Common myeloid progenitor, CD34-positive (primary cell): ENCODE measurements at regions not wholly inside any gene's neighbourhood (a gene's known extent, or its start where the extent isn't known, plus 50 kb on each side); places are given as distances from the start of the nearest gene placed in this dataset.
"Not testable (repeated sequence)": the region's sequence is repeated elsewhere in the genome, so short reads cannot be mapped to it uniquely, and the experiment has no call there.

ENCODE experiments used
- CTCF ChIA-PET: fragments of 350-600 bp; sonication (Branson Sonifier 250); formaldehyde crosslinking; loops from one replicate; lab custom pipeline; 2021; ENCODE audit warnings: antibody characterized with exemption; lab: Charles Lee
- POLR2A ChIA-PET: fragments of 350-600 bp; sonication (Branson Sonifier 250); formaldehyde crosslinking; loops from one replicate; lab custom pipeline; 2021; ENCODE audit warnings: antibody characterized with exemption; lab: Charles Lee
- DNase-seq, 3 donors: peaks; one replicate each; pipeline versions ENCODE4 v3.0.0 to v3.0.0-alpha.2; 2013
- H3K27ac ChIP-seq, 2 experiments: 1 replicate in 1 of 2; 2 replicates in 1 of 2; pipeline ENCODE4 v1.7.0; 2013; ENCODE audit warnings: inconsistent platforms in 2 of 2, low read length in 2 of 2, mild to moderate bottlenecking in 2 of 2, low read depth in 1 of 2, moderate library complexity in 1 of 2; ENCODE audit not compliant: severe bottlenecking in 2 of 2, insufficient read depth in 1 of 2, poor library complexity in 1 of 2
- H3K27me3 ChIP-seq, 5 experiments: replicated peaks in 2 of 5; 1 replicate in 3 of 5; 2 replicates in 2 of 5; pipeline versions ENCODE4 v1.6.1 to v1.7.0; 2013; ENCODE audit warnings: low read length in 4 of 5, mild to moderate bottlenecking in 2 of 5, moderate library complexity in 2 of 5, inconsistent platforms in 1 of 5; ENCODE audit not compliant: insufficient read depth in 5 of 5, control insufficient read depth in 4 of 5
- H3K36me3 ChIP-seq, 4 experiments: 1 replicate in 2 of 4; 2 replicates in 2 of 4; pipeline versions ENCODE4 v1.6.1 to v1.7.0; 2013; ENCODE audit warnings: low read length in 3 of 4, control low read depth in 1 of 4, mild to moderate bottlenecking in 1 of 4; ENCODE audit not compliant: control insufficient read depth in 4 of 4, insufficient read depth in 4 of 4
- H3K4me1 ChIP-seq, 4 experiments: 1 replicate in 3 of 4; 2 replicates in 1 of 4; pipeline versions ENCODE4 v1.6.1 to v1.7.1; 2013; ENCODE audit warnings: low read length in 3 of 4, mild to moderate bottlenecking in 3 of 4, control low read depth in 1 of 4, inconsistent platforms in 1 of 4, moderate library complexity in 1 of 4; ENCODE audit not compliant: control insufficient read depth in 4 of 4, insufficient read depth in 4 of 4; ENCODE audit errors: control extremely low read depth in 1 of 4
- H3K4me3 ChIP-seq, 7 experiments: 1 replicate in 4 of 7; 2 replicates in 3 of 7; pipeline versions ENCODE4 v1.5.1 to v1.7.0; 2013; ENCODE audit warnings: mild to moderate bottlenecking in 7 of 7, low read length in 6 of 7, moderate library complexity in 6 of 7, inconsistent platforms in 2 of 7, low read depth in 2 of 7, control low read depth in 1 of 7; ENCODE audit not compliant: insufficient read depth in 4 of 7, control insufficient read depth in 1 of 7; ENCODE audit errors: extremely low read depth in 1 of 7
- H3K9me3 ChIP-seq, 5 experiments: 1 replicate in 4 of 5; 2 replicates in 1 of 5; pipeline versions ENCODE4 v1.6.1 to v1.7.1; 2013; ENCODE audit warnings: low read length in 4 of 5, mild to moderate bottlenecking in 2 of 5, inconsistent platforms in 1 of 5, low read depth in 1 of 5, moderate library complexity in 1 of 5; ENCODE audit not compliant: control insufficient read depth in 4 of 5, insufficient read depth in 2 of 5; ENCODE audit errors: control extremely low read depth in 1 of 5
- WGBS: methylation state at CpG from one replicate; pipeline ENCODE4 v1.1.5; 2013; ENCODE audit not compliant: insufficient coverage; 5-methylcytosine and 5-hydroxymethylcytosine counted together

DNA sequence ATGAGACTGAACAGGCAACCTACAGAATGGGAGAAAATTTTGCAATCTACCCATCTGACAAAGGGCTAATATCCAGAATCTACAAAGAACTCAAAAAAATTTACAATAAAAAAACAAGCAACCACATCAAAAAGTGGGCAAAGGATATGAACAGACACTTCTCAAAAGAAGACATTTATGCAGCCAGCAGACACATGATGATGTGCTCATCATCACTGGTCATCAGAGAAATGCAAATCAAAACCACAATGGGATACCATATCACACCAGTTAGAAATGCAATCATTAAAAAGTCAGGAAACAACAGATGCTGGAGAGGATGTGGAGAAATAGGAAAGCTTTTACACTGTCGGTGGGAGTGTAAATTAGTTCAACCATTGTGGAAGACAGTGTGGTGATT, 51.7 kb upstream of the PAXBP1 start:
- WGBS = no CpG with 5 or more reads among the region's 1 CpG
- POLR2A ChIA-PET = not testable (repeated sequence)

DNA sequence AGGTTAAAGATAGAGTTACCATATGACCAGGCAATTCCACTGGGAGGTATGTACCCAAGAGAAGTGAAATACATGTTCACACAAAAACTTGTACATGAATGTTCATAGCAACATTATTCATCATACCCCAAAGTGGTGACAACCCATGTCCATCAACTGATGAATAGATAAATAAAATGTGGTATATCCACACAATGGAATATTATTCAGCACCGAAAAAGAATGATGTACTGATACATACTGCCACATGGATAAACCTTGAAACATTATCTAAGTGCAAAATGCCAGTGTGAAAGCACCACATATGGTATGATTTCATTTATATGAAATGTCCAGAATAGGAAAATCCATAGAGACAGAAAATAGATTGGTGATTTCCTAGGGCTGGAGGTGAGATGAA, 53.4 kb upstream of the PAXBP1 start:
- no peaks in the 10 kb centered on the region for H3K36me3 ChIP-seq
- no peaks in the 10 kb centered on the region for H3K27me3 ChIP-seq
- no peak for DNase-seq
- CTCF ChIA-PET = interaction anchor here (0.8 to 3.4 kb wide), 10 partner anchors 10 to 300 kb away, joined by 3 to 16 read pairs (median 3); no protein-coding TSS in a partner anchor
- H3K9me3 ChIP-seq = peaks cover 0 to 2% (median 0%) of the 10 kb centered on the region in 5 experiments
- no peak overlapping the region for H3K4me3 ChIP-seq
- WGBS = no CpG with 5 or more reads among the region's 1 CpG
- H3K4me1 ChIP-seq = peaks cover 0 to 6% (median under 1%) of the 10 kb centered on the region in 4 experiments
- no peak overlapping the region for H3K27ac ChIP-seq
- POLR2A ChIA-PET = no interaction called here

More for the DNA sequence above, 51.7 kb upstream of the PAXBP1 start:
- H3K9me3 ChIP-seq, H3K27ac ChIP-seq, DNase-seq, CTCF ChIA-PET, H3K4me1 ChIP-seq, H3K4me3 ChIP-seq, H3K36me3 ChIP-seq, H3K27me3 ChIP-seq: not testable (repeated sequence)

DNA sequence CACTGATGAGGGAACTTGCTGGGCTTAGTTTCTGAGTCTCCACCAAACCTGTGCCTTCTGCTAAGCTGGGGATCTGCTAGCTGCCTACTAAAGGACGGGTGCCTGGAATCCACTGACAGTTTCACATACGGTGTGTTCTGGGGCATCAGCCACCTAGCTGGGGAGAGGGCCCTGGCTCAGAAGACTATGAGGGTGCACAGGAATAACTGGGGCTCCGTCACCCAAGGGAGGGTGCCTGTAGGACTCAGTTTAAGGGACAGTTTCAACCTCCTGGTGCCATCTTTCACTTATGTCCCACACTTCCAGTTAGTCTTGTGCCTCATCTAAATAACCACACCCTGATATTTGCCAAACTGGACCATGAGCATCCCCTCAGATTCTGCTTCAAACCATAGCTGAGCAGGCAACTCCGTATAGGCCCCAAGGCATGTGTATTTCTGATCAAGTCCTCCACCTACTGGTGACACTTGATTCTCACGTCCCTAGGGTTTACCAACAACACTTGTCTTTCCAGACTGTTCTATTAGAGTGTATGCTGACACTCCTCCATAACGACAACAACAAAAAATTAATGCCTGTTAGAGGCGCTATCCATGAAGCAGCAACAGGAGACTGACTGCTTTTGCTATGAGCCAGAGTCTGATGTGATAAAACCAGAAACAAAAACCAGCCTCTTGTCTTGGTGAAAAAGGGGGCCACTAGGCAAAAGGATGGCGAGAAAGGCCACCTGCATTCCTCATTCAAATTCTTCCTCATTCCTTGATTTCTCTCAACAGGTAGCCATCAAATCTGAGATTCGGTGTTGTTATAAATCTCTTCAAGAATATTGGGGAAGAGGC, 55.0 kb upstream of the PAXBP1 start:
- WGBS = 70% methylated on average over 8 of the region's 9 CpGs
- H3K36me3 ChIP-seq = no peaks in the 10 kb centered on the region
- peaks cover 0 to 2% (median 0%) of the 10 kb centered on the region in 5 experiments for H3K9me3 ChIP-seq
- ChIA-PET POLR2A (no interaction called here), CTCF (interaction anchor here (0.5 to 3.4 kb wide), 25 partner anchors 9 to 371 kb away, joined by 3 to 16 read pairs (median 3); partner anchors contain the start of gene PAXBP1)
- H3K4me3 ChIP-seq = no peak overlapping the region
- H3K27ac ChIP-seq = no peak overlapping the region
- peaks cover 0 to 6% (median under 1%) of the 10 kb centered on the region in 4 experiments for H3K4me1 ChIP-seq
- DNase-seq = peak; percentile 63 to 77 (median 75)
- H3K27me3 ChIP-seq = no peaks in the 10 kb centered on the region

DNA sequence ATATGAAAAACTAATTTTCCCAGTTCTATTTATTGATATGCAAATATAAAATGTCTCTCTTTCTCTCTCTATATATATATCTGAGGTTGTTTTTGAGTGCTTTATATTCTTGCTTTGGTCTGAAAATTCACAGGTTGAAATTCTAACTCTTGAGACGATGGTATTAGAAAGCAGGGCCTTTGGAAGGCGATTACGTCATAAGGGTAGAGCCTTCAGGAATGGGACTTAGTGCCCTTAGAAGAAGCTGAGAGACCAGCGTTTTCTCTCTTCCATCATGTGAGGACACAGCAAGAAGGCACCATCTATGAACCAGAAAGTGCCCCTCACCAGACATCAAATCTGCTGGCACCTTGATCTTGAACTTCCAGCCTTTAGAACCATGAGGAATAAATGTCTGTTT, 57.4 kb upstream of the PAXBP1 start:
- H3K9me3 ChIP-seq = peaks cover 0 to 2% (median 0%) of the 10 kb centered on the region in 5 experiments
- ChIA-PET POLR2A (no interaction called here), CTCF (no interaction called here)
- H3K36me3 ChIP-seq = no peaks in the 10 kb centered on the region
- H3K4me3 ChIP-seq = no peak overlapping the region
- 75% methylated on average over 4 of the region's 4 CpGs for WGBS
- DNase-seq = no peak
- no peak overlapping the region for H3K27ac ChIP-seq
- peaks cover 0 to 7% (median under 1%) of the 10 kb centered on the region in 4 experiments for H3K4me1 ChIP-seq
- H3K27me3 ChIP-seq = no peaks in the 10 kb centered on the region

DNA sequence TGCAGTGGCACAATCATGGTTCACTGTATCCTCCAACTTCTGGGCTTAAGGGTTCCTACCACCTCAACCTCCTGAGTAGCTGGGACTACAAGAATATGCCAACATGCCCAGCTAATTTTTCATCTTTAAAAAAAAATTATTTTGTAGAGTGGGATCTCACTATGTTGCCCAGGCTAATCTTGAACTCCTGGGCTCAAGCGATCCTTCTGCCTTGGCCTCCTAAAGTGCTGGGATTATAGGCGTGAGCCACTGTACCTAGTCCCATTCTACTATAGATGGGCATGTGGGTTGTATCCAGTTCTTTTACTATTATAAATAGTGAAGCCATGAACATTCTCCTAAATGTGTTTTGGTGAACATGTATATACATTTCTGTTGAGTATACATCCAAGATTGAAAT, 57.9 kb upstream of the PAXBP1 start:
- 100% methylated on average over 1 of the region's 2 CpGs for WGBS
- H3K9me3 ChIP-seq = peaks cover 0 to 2% (median 0%) of the 10 kb centered on the region in 5 experiments
- no peak overlapping the region for H3K4me3 ChIP-seq
- no peak for DNase-seq
- ChIA-PET POLR2A (no interaction called here), CTCF (no interaction called here)
- H3K27ac ChIP-seq = no peak overlapping the region
- H3K36me3 ChIP-seq = no peaks in the 10 kb centered on the region
- no peaks in the 10 kb centered on the region for H3K27me3 ChIP-seq
- peaks cover 0 to 3% (median under 1%) of the 10 kb centered on the region in 4 experiments for H3K4me1 ChIP-seq

DNA sequence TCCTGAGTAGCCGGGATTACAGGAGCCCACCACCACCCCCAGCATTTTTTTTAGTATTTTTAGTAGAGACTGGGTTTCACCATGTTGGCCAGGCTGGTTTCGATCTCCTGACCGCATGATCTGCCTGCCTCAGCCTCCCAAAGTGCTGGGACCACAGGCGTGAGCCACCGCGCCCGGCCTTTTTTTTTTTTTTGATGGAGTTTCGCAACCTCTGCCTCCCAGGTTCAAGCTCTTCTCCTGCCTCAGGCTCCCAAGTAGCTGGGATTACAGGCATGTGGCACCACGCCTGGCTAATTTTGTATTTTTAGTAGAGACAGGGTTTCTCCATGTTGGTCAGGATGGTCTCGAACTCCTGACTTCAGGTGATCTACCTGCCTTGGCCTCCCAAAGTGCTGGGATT, 60.2 kb upstream of the PAXBP1 start:
- H3K36me3 ChIP-seq, DNase-seq, POLR2A ChIA-PET, H3K4me1 ChIP-seq, H3K27me3 ChIP-seq, H3K4me3 ChIP-seq, H3K27ac ChIP-seq, H3K9me3 ChIP-seq: not testable (repeated sequence)
- CTCF ChIA-PET = interaction anchor here (1.1 to 1.7 kb wide), 3 partner anchors 162 to 365 kb away, joined by 3 to 8 read pairs (median 5); no protein-coding TSS in a partner anchor
- 100% methylated on average over 7 of the region's 10 CpGs for WGBS
